Thyroid gland (tissue), 4 donors: ENCODE measurements at regions not wholly inside any gene's neighbourhood (a gene's known extent, or its start where the extent isn't known, plus 50 kb on each side); places are given as distances from the start of the nearest gene placed in this dataset.

Experiments used
- POLR2A ChIP-seq, 2 donors: fragments of 450-650 bp; IDR thresholded peaks; one replicate each; pipeline ENCODE4 v1.6.1; 2017; ENCODE audit warnings: antibody characterized with exemption in 2 of 2, mild to moderate bottlenecking in 2 of 2, moderate library complexity in 1 of 2
- TF ChIP-seq, protein P1 (sequence below), 6 experiments: fragments of 200-600 bp in 3 of 6; fragments of 450-650 bp in 3 of 6; sonication (generic) in 3 of 6; IDR thresholded peaks; one replicate each; pipeline ENCODE4 v1.5.1; 2016 to 2019; ENCODE audit warnings: antibody characterized with exemption in 6 of 6, mild to moderate bottlenecking in 2 of 6, inconsistent platforms in 1 of 6, moderate library complexity in 1 of 6

DNA sequence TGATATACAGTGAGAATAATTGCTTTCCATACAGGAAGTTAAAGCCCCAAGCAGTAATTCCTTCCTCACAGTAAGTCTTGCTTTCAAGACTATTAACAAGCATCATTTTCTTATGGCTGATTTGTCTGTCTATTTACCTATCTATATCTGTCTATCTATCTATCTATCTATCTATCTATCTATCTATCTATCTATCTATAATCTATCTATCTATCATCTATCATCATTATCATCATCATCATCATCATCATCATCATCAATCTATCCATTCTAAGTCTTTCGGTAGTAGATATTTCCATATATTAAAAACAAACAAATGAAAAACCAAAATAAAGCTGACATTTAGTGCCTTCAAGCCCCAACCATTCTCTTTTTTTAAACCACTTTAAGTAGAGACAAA lies 224.4 kb upstream of the RXFP2 start:
- TF ChIP-seq, protein P1, sequence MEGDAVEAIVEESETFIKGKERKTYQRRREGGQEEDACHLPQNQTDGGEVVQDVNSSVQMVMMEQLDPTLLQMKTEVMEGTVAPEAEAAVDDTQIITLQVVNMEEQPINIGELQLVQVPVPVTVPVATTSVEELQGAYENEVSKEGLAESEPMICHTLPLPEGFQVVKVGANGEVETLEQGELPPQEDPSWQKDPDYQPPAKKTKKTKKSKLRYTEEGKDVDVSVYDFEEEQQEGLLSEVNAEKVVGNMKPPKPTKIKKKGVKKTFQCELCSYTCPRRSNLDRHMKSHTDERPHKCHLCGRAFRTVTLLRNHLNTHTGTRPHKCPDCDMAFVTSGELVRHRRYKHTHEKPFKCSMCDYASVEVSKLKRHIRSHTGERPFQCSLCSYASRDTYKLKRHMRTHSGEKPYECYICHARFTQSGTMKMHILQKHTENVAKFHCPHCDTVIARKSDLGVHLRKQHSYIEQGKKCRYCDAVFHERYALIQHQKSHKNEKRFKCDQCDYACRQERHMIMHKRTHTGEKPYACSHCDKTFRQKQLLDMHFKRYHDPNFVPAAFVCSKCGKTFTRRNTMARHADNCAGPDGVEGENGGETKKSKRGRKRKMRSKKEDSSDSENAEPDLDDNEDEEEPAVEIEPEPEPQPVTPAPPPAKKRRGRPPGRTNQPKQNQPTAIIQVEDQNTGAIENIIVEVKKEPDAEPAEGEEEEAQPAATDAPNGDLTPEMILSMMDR (IDR thresholded peaks at IDR 0.05): no peak
- TF ChIP-seq POLR2A (IDR thresholded peaks at IDR 0.05): no peak
